Right renal cortex interstitium (tissue), 3 donors: ENCODE measurements at regions not wholly inside any gene's neighbourhood (a gene's known extent, or its start where the extent isn't known, plus 50 kb on each side); places are given as distances from the start of the nearest gene placed in this dataset.

ENCODE experiments used
- DNase-seq, 3 donors: peaks; one replicate each; pipeline ENCODE4 v3.0.0-alpha.2; 2013; ENCODE audit warnings: low read depth in 3 of 3, low spot score in 2 of 3

- DNase-seq = no peak
These were observed 635.6 kb downstream of the TRAM1L1 start for GRCh38 chr4:116449764-116450163.

GRCh38 chr4:116444117-116444516, 641.3 kb downstream of the TRAM1L1 start:
- DNase-seq = no peak

GRCh38 chr4:116438981-116439729, 646.2 kb downstream of the TRAM1L1 start:
- no peak for DNase-seq

GRCh38 chr4:116438417-116438816, 647.0 kb downstream of the TRAM1L1 start:
- no peak for DNase-seq

GRCh38 chr4:116427666-116428065, 657.7 kb downstream of the TRAM1L1 start:
- no peak for DNase-seq

- no peak for DNase-seq
These were observed 672.2 kb downstream of the TRAM1L1 start for GRCh38 chr4:116413222-116413621.

GRCh38 chr4:116401293-116401692, 684.1 kb downstream of the TRAM1L1 start:
- no peak for DNase-seq

GRCh38 chr4:116400480-116400879, 684.9 kb downstream of the TRAM1L1 start:
- no peak for DNase-seq

- DNase-seq = no peak
These were observed 687.7 kb downstream of the TRAM1L1 start for GRCh38 chr4:116397714-116398113.

GRCh38 chr4:116397291-116397690, 688.1 kb downstream of the TRAM1L1 start:
- no peak for DNase-seq

- no peak for DNase-seq
These were observed 690.0 kb downstream of the TRAM1L1 start for GRCh38 chr4:116395408-116395807.

- no peak for DNase-seq
These were observed 694.4 kb downstream of the TRAM1L1 start for GRCh38 chr4:116391020-116391419.

GRCh38 chr4:116389139-116389538, 696.2 kb downstream of the TRAM1L1 start:
- DNase-seq = no peak

- DNase-seq = peak in 1 of 3 donors; percentile 5
These were observed 697.4 kb downstream of the TRAM1L1 start for GRCh38 chr4:116387937-116388474.

GRCh38 chr4:116386856-116387255, 698.5 kb downstream of the TRAM1L1 start:
- no peak for DNase-seq

- no peak for DNase-seq
These were observed 699.8 kb downstream of the TRAM1L1 start for GRCh38 chr4:116385583-116385982.

- DNase-seq = no peak
These were observed 710.6 kb downstream of the TRAM1L1 start for GRCh38 chr4:116374815-116375214.

- no peak for DNase-seq
These were observed 722.8 kb downstream of the TRAM1L1 start for GRCh38 chr4:116362583-116362982.

GRCh38 chr4:116361790-116362189, 723.6 kb downstream of the TRAM1L1 start:
- no peak for DNase-seq

GRCh38 chr4:116358633-116359222, 726.6 kb downstream of the TRAM1L1 start:
- DNase-seq = peak; percentile 6 to 49 (median 21)

- no peak for DNase-seq
These were observed 727.6 kb downstream of the TRAM1L1 start for GRCh38 chr4:116357758-116358157.

GRCh38 chr4:116346750-116347149, 738.6 kb downstream of the TRAM1L1 start:
- no peak for DNase-seq
